ENCODE measurements at regions not wholly inside any gene's neighbourhood (a gene's known extent, or its start where the extent isn't known, plus 50 kb on each side); places are given as distances from the start of the nearest gene placed in this dataset.

- no peaks in the 10 kb centered on the region for H3K4me1 Mint-ChIP-seq (ENCODE audit: low read depth)
- no peak overlapping the region for H3K27ac Mint-ChIP-seq
- no peaks in the 10 kb centered on the region for H3K36me3 Mint-ChIP-seq (ENCODE audit: low read depth)
- H3K27me3 Mint-ChIP-seq = peaks cover 25% of the 10 kb centered on the region
- H3K4me3 Mint-ChIP-seq = no peak overlapping the region
- intact Hi-C loops (cut with micrococcal nuclease) = no loop called here
- no peaks in the 10 kb centered on the region for H3K9me3 Mint-ChIP-seq
Observed at GRCh38 chr22:27293721-27294445, 507.7 kb downstream of the MN1 start.

- intact Hi-C loops (cut with micrococcal nuclease) = no loop called here
- Mint-ChIP-seq H3K36me3 (ENCODE audit: low read depth) (no peaks in the 10 kb centered on the region), H3K4me3 (no peak overlapping the region), H3K4me1 (ENCODE audit: low read depth) (no peaks in the 10 kb centered on the region), H3K9me3 (no peaks in the 10 kb centered on the region), H3K27ac (no peak overlapping the region), H3K27me3 (peaks cover 29% of the 10 kb centered on the region)
Observed at GRCh38 chr22:27295040-27295439, 506.5 kb downstream of the MN1 start.

GRCh38 chr22:27295605-27296004 lies 506.0 kb downstream of the MN1 start:
- H3K27ac Mint-ChIP-seq = no peak overlapping the region
- no peak overlapping the region for H3K4me3 Mint-ChIP-seq
- intact Hi-C loops (cut with micrococcal nuclease) = no loop called here
- H3K27me3 Mint-ChIP-seq = peaks cover 29% of the 10 kb centered on the region
- no peaks in the 10 kb centered on the region for H3K9me3 Mint-ChIP-seq
- no peaks in the 10 kb centered on the region for H3K4me1 Mint-ChIP-seq (ENCODE audit: low read depth)
- H3K36me3 Mint-ChIP-seq (ENCODE audit: low read depth) = no peaks in the 10 kb centered on the region

GRCh38 chr22:27296091-27296675 lies 505.4 kb downstream of the MN1 start:
- H3K27ac Mint-ChIP-seq = no peak overlapping the region
- no peaks in the 10 kb centered on the region for H3K36me3 Mint-ChIP-seq (ENCODE audit: low read depth)
- H3K4me3 Mint-ChIP-seq = no peak overlapping the region
- intact Hi-C loops (cut with micrococcal nuclease) = no loop called here
- H3K27me3 Mint-ChIP-seq = peaks cover 29% of the 10 kb centered on the region
- no peaks in the 10 kb centered on the region for H3K9me3 Mint-ChIP-seq
- no peaks in the 10 kb centered on the region for H3K4me1 Mint-ChIP-seq (ENCODE audit: low read depth)

- Mint-ChIP-seq H3K9me3 (no peaks in the 10 kb centered on the region), H3K4me1 (ENCODE audit: low read depth) (no peaks in the 10 kb centered on the region), H3K36me3 (ENCODE audit: low read depth) (no peaks in the 10 kb centered on the region), H3K4me3 (no peak overlapping the region), H3K27ac (no peak overlapping the region), H3K27me3 (peaks cover 29% of the 10 kb centered on the region)
- intact Hi-C loops (cut with micrococcal nuclease) = no loop called here
Observed at GRCh38 chr22:27297125-27297524, 504.4 kb downstream of the MN1 start.

GRCh38 chr22:27298332-27298731 lies 503.2 kb downstream of the MN1 start:
- H3K27me3 Mint-ChIP-seq = peaks cover 29% of the 10 kb centered on the region
- intact Hi-C loops (cut with micrococcal nuclease) = no loop called here

GRCh38 chr22:27298742-27299141 lies 502.8 kb downstream of the MN1 start:
- intact Hi-C loops (cut with micrococcal nuclease) = no loop called here
- Mint-ChIP-seq H3K4me1 (ENCODE audit: low read depth) (no peaks in the 10 kb centered on the region), H3K27ac (no peak overlapping the region), H3K4me3 (no peak overlapping the region), H3K27me3 (peaks cover 31% of the 10 kb centered on the region), H3K36me3 (ENCODE audit: low read depth) (no peaks in the 10 kb centered on the region), H3K9me3 (no peaks in the 10 kb centered on the region)

More at GRCh38 chr22:27298332-27298731, 503.2 kb downstream of the MN1 start:
- H3K27ac Mint-ChIP-seq = no peak overlapping the region
- H3K4me3 Mint-ChIP-seq = no peak overlapping the region
- no peaks in the 10 kb centered on the region for H3K4me1 Mint-ChIP-seq (ENCODE audit: low read depth)
- no peaks in the 10 kb centered on the region for H3K9me3 Mint-ChIP-seq
- H3K36me3 Mint-ChIP-seq (ENCODE audit: low read depth) = no peaks in the 10 kb centered on the region

- H3K27ac Mint-ChIP-seq = no peak overlapping the region
- intact Hi-C loops (cut with micrococcal nuclease) = no loop called here
- no peak overlapping the region for H3K4me3 Mint-ChIP-seq
Observed at GRCh38 chr22:27299181-27300085, 502.1 kb downstream of the MN1 start.

GRCh38 chr22:27300536-27301285 lies 500.8 kb downstream of the MN1 start:
- peaks cover 27% of the 10 kb centered on the region for H3K27me3 Mint-ChIP-seq
- H3K4me1 Mint-ChIP-seq (ENCODE audit: low read depth) = no peaks in the 10 kb centered on the region
- intact Hi-C loops (cut with micrococcal nuclease) = no loop called here
- no peaks in the 10 kb centered on the region for H3K9me3 Mint-ChIP-seq
- no peak overlapping the region for H3K27ac Mint-ChIP-seq
- H3K36me3 Mint-ChIP-seq (ENCODE audit: low read depth) = no peaks in the 10 kb centered on the region
- H3K4me3 Mint-ChIP-seq = no peak overlapping the region

More at GRCh38 chr22:27299181-27300085, 502.1 kb downstream of the MN1 start:
- no peaks in the 10 kb centered on the region for H3K36me3 Mint-ChIP-seq (ENCODE audit: low read depth)
- peaks cover 31% of the 10 kb centered on the region for H3K27me3 Mint-ChIP-seq
- H3K4me1 Mint-ChIP-seq (ENCODE audit: low read depth) = no peaks in the 10 kb centered on the region
- H3K9me3 Mint-ChIP-seq = no peaks in the 10 kb centered on the region

GRCh38 chr22:27302501-27302900 lies 499.1 kb downstream of the MN1 start:
- Mint-ChIP-seq H3K4me1 (ENCODE audit: low read depth) (no peaks in the 10 kb centered on the region), H3K27ac (no peak overlapping the region), H3K36me3 (ENCODE audit: low read depth) (no peaks in the 10 kb centered on the region), H3K4me3 (no peak overlapping the region), H3K9me3 (no peaks in the 10 kb centered on the region), H3K27me3 (peaks cover 21% of the 10 kb centered on the region)
- intact Hi-C loops (cut with micrococcal nuclease) = no loop called here

GRCh38 chr22:27303718-27304117 lies 497.8 kb downstream of the MN1 start:
- Mint-ChIP-seq H3K27ac (no peak overlapping the region), H3K4me1 (ENCODE audit: low read depth) (no peaks in the 10 kb centered on the region), H3K9me3 (no peaks in the 10 kb centered on the region), H3K36me3 (ENCODE audit: low read depth) (no peaks in the 10 kb centered on the region), H3K27me3 (peaks cover 12% of the 10 kb centered on the region), H3K4me3 (no peak overlapping the region)
- intact Hi-C loops (cut with micrococcal nuclease) = no loop called here

GRCh38 chr22:27306771-27307170 lies 494.8 kb downstream of the MN1 start:
- Mint-ChIP-seq H3K4me1 (ENCODE audit: low read depth) (no peaks in the 10 kb centered on the region), H3K36me3 (ENCODE audit: low read depth) (no peaks in the 10 kb centered on the region), H3K4me3 (no peak overlapping the region), H3K27me3 (peaks cover 2% of the 10 kb centered on the region), H3K9me3 (no peaks in the 10 kb centered on the region), H3K27ac (no peak overlapping the region)
- intact Hi-C loops (cut with micrococcal nuclease) = no loop called here

GRCh38 chr22:27307545-27308247 lies 493.9 kb downstream of the MN1 start:
- Mint-ChIP-seq H3K36me3 (ENCODE audit: low read depth) (no peaks in the 10 kb centered on the region), H3K4me3 (no peak overlapping the region), H3K9me3 (no peaks in the 10 kb centered on the region), H3K4me1 (ENCODE audit: low read depth) (no peaks in the 10 kb centered on the region), H3K27ac (no peak overlapping the region), H3K27me3 (peaks cover 2% of the 10 kb centered on the region)
- intact Hi-C loops (cut with micrococcal nuclease) = no loop called here

Data from dendritic cell treated with granulocyte-macrophage colony-stimulating factor and Interleukin-4, amounts not matched to agents 40 ng/mL and 50 ng/mL, for 4 days (primary cell).